ENCODE measurements at regions not wholly inside any gene's neighbourhood (a gene's known extent, or its start where the extent isn't known, plus 50 kb on each side); places are given as distances from the start of the nearest gene placed in this dataset.
A peak's percentile ranks its signal among the peaks of the same experiment; 100 is the strongest.
"Not testable (repeated sequence)": the region's sequence is repeated elsewhere in the genome, so short reads cannot be mapped to it uniquely, and the experiment has no call there.

GRCh38 chr10:35819011-35819410, 176.9 kb upstream of the FZD8 start:
- DNase-seq = no peak

DNA sequence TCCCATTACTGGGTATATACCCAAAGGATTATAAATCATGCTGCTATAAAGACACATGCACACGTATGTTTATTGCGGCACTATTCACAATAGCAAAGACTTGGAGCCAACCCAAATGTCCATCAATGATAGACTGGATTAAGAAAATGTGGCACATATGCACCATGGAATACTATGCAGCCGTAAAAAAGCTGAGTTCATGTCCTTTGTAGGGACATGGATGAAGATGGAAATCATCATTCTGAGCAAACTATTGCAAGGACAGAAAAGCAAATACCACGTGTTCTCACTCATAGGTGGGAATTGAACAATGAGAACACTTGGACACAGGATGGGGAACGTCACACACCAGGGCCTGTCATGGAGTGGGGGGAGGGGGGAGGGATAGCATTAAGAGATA, 175.0 kb upstream of the FZD8 start:
- DNase-seq = not testable (repeated sequence)

GRCh38 chr10:35813219-35813618, 171.1 kb upstream of the FZD8 start:
- DNase-seq = no peak

DNA sequence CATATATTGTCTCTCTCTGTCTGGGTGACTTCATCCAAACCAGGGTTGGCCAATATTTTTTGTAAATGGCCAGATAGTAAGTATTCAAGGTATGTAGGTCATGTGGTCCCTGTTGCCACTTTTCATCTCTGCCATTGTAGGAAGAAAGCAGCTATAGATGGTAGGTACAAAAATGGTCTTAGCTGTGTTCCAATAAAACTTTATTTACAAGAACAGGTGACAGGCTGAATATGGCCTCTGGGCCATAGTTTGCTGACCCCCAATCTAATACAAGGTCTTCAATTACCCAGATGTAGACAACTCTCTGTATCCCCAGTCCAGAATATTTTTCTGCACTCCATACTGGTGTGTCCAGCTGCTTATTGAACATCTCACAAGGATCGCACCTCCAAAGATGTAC, 166.2 kb upstream of the FZD8 start:
- DNase-seq = no peak

DNA sequence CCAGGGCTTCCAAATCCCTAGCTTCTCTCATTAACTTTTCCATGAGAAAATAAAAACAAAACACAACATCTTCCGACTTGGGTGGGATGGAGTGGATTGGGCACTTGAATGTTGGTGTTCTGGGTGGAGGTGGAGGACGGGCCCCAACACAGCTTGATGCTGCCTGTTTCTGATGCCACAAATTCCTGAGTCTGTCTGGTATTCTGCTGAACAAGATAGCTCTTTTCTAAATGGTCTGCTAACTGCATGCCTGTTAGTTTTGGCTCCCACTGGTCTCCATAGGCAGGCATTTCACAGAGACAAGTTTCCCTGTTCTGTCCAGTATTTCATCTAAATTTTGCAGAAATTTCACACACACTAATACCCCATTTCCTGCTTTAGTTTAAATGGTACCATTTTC, 160.9 kb upstream of the FZD8 start:
- no peak for DNase-seq

- DNase-seq = no peak
Measured at GRCh38 chr10:35797187-35797586, 155.1 kb upstream of the FZD8 start.

DNA sequence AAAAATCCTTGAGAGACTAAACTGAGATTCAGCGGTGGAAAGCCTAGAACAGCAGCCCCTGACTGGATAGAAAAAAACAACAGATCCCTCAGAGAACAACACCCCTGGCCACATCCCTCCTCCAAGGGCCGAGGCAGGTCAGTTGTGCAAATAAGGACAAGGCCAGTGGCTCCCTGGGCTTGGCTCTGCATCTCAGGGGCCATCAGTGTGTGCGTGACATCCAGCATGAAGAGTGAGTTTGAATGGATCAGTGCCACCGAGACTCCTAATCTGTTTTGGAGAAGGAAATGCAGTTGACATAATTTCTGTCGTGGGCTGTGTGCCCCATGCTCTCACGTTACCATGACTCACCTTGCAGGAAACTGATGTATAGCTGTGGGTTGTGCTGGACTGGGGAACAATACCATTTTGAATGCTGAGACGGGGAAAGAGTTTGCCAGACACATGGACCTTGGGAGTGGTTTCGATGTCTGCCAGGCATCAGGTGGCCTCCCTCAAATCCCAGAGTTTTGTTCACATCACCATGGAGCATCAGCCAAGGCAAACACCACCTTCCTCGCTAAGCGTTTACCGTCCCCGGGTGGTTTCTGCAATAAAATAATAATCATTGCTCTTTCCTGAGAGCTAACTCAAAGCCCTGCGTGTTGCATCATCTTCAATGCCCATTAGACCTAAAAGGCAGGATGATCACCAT, 153.2 kb upstream of the FZD8 start:
- DNase-seq = no peak

GRCh38 chr10:35794703-35795102, 152.6 kb upstream of the FZD8 start:
- no peak for DNase-seq

GRCh38 chr10:35792291-35792690, 150.2 kb upstream of the FZD8 start:
- no peak for DNase-seq

- DNase-seq = no peak
Measured at GRCh38 chr10:35789996-35790395, 147.9 kb upstream of the FZD8 start.

GRCh38 chr10:35784751-35785150, 142.7 kb upstream of the FZD8 start:
- DNase-seq = no peak

DNA sequence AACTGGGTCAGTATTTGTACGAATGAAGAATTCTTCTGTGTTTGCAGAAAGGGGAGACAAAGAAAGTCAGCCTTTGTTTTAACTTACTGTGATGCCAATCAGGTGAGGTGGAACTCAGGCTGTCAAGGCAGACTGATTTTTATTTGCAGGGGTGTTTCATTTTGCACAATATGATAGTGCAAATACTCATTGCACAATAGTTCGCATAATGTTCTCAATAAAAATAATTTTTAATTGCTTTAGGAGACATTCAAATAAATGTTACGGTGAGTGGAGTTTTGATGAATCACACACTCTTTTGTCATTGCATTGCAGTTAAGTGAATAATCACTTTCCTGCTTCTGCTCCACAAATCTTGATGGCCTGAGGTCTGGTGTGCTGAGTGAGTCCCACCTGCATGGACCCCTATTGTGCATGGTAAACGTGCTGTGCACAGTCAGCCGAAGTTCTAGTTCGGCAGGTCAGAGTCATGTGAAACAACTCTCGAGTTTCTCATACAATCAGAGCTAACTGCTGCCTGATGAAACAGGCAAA, 141.3 kb upstream of the FZD8 start:
- no peak for DNase-seq

DNA sequence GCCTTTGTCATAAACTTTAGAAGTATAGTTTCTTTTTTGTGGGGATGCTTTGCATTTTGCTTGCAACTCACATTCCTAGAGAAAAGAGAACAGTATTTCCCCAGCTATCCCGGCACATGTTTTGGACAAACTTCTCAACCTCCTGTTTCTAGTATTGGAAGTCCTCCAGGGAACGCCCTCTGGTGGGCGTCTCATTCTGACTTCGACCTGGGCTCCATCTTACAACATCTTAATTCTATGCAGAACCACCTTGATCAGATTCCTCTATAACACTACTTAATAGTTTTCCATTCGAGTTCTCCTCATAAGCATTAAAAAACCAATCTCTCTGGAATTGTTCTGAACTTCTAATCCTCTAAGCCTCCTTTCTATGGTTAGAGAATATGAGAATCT, 139.5 kb upstream of the FZD8 start:
- DNase-seq = no peak

GRCh38 chr10:35780970-35781642, 139.0 kb upstream of the FZD8 start:
- peak in 1 of 2 experiments; percentile 3 for DNase-seq

- no peak for DNase-seq
Measured at GRCh38 chr10:35778306-35778705, 136.2 kb upstream of the FZD8 start.

- not testable (repeated sequence) for DNase-seq
Measured at GRCh38 chr10:35776557-35776956, 134.5 kb upstream of the FZD8 start.

DNA sequence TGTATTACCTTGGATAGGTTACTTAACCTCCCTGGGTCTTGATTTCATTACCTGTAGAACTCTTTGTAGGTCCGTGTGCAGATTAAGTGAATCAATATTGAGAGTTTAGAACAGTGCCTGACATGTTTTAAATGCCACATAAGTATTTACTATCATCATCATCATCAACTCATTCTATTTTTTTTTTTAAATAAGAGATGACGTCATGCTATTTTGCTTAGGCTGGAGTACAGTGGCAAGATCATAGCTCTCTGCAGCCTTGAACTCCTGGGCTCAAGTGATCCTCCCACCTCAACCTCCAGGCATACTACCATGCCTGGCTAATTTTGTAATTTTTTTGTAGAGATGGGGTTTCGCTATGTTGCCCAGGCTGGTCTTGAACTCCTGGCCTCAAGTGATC, 132.0 kb upstream of the FZD8 start:
- DNase-seq = no peak

DNA sequence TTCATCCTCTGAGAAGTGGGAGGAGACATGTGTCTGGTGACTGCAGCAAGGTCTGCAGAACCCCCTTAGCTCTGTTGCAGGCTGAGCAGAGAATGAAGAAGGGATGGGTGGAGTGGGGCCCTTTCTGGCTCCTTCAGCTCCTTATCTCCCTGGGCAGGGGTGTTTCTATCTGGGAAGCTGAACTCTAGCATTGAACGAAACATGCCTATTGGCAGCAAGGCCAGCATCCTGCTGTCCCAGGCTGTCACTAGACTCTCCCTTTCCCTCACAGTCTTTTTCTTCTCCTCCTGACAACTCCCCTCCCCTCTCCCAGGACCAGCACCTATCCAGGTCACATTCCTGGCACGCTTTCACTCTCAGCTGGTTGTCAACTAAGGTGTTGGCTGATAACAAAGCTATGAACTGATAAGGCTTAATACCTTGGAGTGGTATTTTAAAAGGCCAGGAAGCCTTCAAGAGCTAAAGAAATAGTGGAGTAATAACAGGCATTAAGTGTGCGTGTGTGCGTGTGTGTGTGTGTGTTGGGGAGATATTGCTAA, 128.8 kb upstream of the FZD8 start:
- DNase-seq = no peak

GRCh38 chr10:35769795-35770194, 127.7 kb upstream of the FZD8 start:
- no peak for DNase-seq

DNA sequence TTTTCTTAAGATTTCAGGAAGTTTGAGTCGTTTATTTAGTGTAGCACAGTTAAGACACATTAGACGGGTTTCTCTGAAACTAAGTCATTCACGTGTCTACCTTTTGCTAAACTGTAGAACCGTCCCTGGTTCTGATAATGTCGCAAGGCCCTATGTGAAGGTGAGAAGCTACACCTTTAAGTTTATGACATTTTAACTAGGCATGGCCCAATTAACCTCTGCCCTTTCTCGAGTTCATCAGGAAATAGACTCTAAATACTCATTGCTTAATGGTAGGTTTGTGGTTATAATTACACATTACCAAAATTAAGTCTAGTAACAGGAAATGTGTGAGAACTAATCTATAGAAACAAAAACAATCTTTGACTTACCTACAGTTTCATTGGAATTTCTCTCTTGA, 126.6 kb upstream of the FZD8 start:
- DNase-seq = no peak

DNA sequence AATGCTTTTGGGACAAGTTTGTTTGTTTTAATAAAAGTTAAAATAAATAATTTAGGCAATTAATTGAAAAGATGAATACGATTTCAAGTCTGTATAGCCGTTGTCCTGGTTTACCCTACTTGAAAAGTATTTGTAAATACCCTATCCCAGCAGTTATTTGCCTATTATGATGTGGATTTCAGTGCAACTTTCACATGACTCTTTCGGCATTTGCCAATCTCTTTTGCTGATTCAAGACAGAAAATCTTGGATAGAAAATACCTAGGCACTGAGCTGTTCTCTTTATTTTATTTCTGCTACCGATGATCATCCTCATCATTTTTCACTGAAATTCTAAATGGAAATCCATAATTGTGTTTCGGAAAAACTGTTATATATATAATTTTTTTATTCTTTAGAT, 125.9 kb upstream of the FZD8 start:
- no peak for DNase-seq

DNA sequence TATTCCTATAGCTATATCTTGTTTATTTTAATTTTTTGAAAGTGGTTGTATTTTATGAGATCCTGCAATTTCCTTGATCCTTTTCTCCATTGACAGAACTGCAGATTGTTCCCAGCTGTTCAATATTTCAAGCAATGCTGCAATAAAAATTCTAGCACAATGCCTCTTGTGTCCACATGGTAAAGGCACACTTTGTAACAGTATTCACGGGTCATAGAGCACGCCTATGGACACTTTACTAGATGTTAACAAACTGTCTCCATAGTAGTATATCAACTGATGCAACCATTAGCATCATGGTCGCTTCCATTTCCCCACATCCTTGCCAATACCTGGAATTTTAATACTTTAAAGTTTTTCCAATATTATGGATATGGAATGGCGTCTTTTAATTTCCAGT, 123.9 kb upstream of the FZD8 start:
- DNase-seq = no peak

DNA sequence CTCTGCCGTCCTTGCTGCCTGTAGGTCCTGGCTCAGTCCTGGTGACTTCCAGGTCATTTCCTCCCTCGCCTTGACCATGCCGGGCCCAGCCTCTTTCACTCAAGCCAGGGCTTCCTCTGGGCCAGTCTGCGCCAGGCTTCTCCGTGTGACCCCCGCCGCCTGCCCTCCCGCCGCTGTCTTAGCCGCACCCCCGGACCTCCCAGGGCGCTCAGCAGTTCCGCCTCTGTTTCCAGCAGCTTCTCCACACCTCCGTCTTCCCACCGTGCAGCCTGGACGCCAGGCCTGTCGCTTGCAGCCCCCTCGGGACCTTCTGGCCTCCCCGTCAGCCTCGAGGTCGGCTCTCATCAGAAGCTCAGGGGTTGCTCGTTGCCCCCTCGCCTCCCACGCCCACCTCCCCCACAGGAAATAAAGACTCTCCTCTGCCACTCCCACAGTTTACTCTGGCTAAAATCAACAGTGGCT, 123.0 kb upstream of the FZD8 start:
- no peak for DNase-seq

DNA sequence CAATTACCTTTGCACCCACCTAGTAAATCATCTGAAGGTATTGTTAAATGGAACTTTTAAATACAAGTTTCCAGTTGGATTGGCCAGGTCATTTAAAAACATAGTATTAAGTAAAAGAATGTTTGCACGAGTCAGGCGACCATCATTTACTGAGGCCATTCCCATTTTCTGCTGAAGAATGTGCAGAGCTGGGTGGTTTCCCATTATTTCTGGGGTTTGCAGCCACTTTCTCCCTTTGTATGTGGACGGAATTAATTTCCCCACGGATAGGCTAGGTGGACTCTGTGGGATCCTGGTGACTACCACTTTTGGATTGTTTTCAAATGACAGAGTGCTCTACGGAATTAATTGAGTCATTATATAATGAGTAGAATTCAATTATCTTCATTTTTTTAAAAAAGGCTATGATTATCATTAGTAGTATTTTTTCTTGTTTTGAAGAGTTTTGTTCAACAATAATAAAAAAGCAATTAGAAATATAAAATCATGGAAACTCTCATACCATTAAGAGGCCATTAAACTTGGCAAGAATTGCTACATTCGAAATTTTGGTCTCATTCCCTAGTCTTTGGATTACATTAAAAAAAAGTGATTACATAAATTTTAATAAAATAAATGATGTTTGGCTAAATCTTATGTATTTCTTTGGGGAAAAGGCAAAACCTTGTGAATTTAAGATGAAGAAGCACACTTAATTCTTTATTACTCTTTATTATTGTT, 120.4 kb upstream of the FZD8 start:
- no peak for DNase-seq

Data from SW 1271 (cell line).